Activated CD4-positive, alpha-beta memory T cell treated with anti-CD3 and anti-CD28 coated beads, Interleukin-2, amount 10 ng/mL, durations not matched to agents 7 days and 5 days (primary cell): ENCODE measurements at regions not wholly inside any gene's neighbourhood (a gene's known extent, or its start where the extent isn't known, plus 50 kb on each side); places are given as distances from the start of the nearest gene placed in this dataset.

Experiments used
- CTCF ChIA-PET: fragments of 350-600 bp; sonication (Branson Sonifier 250); formaldehyde crosslinking; loops from one replicate; lab custom pipeline; 2021; ENCODE audit warnings: antibody characterized with exemption, inconsistent platforms; lab: Charles Lee
- POLR2A ChIA-PET: fragments of 350-600 bp; sonication (Branson Sonifier 250); formaldehyde crosslinking; loops from one replicate; lab custom pipeline; 2021; ENCODE audit warnings: antibody characterized with exemption; lab: Charles Lee
- DNase-seq: peaks from one replicate; pipeline ENCODE4 v3.0.0-alpha.2; 2020
- H3K27ac Mint-ChIP-seq: one replicate; pipeline ENCODE4 v1.8.0; 2021; ENCODE audit warnings: mild to moderate bottlenecking, mixed read lengths
- H3K27me3 Mint-ChIP-seq: one replicate; pipeline ENCODE4 v1.8.0; 2021; ENCODE audit warnings: mixed read lengths
- H3K36me3 Mint-ChIP-seq: one replicate; pipeline ENCODE4 v1.8.0; 2021; ENCODE audit warnings: low read depth, mixed read lengths
- H3K4me1 Mint-ChIP-seq: one replicate; pipeline ENCODE4 v1.8.0; 2021; ENCODE audit warnings: mixed read lengths
- H3K4me3 Mint-ChIP-seq: one replicate; pipeline ENCODE4 v1.8.0; 2021; ENCODE audit warnings: mild to moderate bottlenecking, mixed read lengths
- H3K9me3 Mint-ChIP-seq: one replicate; pipeline ENCODE4 v1.8.0; 2021; ENCODE audit warnings: mixed read lengths

GRCh38 chr16:35410438-35410837, 1951.0 kb downstream of the TP53TG3F start:
- no peak overlapping the region for H3K27ac Mint-ChIP-seq
- ChIA-PET POLR2A (interaction anchor here (0.5 kb wide), 1 partner anchor 77 kb away, joined by 3 read pairs; no protein-coding TSS in a partner anchor), CTCF (no interaction called here)
- H3K36me3 Mint-ChIP-seq: no peaks in the 10 kb centered on the region
- no peaks in the 10 kb centered on the region for H3K27me3 Mint-ChIP-seq
- peaks cover 27% of the 10 kb centered on the region for H3K9me3 Mint-ChIP-seq
- no peaks in the 10 kb centered on the region for H3K4me1 Mint-ChIP-seq
- no peak overlapping the region for H3K4me3 Mint-ChIP-seq
- DNase-seq: no peak

DNA sequence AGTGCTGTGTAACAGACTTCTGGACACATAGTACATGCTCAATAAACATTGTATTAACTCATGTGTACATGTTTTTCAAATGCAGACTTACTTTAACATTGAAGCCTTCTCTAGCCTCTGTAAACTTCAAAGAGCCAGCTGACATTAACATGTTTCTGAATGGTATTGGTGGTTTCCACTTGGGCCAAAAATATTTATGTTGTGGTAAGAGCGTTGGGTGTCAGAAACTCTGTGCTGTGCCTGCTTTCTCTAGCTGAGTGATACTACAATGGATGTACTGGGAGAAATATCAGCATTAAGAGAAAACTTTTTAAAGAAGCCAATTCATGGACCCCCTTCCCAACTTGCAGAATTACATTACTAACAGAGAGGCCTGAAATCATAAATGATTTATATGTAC, 1951.7 kb downstream of the TP53TG3F start:
- Mint-ChIP-seq H3K9me3 (peaks cover 26% of the 10 kb centered on the region), H3K27me3 (no peaks in the 10 kb centered on the region), H3K27ac (no peak overlapping the region), H3K4me3 (no peak overlapping the region), H3K36me3 (no peaks in the 10 kb centered on the region), H3K4me1 (no peaks in the 10 kb centered on the region)
- no peak for DNase-seq
- CTCF ChIA-PET: no interaction called here
- POLR2A ChIA-PET: interaction anchor here (0.5 kb wide), 1 partner anchor 77 kb away, joined by 3 read pairs; no protein-coding TSS in a partner anchor

DNA sequence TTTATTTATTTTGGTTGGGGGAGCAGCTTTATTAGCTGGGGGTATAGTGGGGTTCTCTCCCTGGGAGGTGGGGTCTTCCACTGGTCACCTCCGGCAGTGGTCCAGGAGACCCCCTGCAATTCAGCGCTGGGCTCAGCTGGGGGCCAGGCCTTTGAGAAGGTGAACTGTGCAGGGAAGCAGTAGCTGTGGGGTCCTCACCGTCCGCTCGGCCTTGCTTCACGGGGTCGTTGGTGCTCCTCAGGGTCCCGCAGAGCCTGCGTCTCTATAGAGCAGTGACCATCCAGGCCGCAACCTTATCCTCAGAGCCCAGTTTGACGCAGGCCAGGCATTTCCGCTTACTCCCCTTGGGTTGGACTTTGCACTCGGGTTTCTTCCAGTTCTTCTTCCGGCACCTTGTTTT, 1954.7 kb downstream of the TP53TG3F start:
- Mint-ChIP-seq H3K27me3 (no peaks in the 10 kb centered on the region), H3K4me3 (no peak overlapping the region), H3K27ac (no peak overlapping the region), H3K4me1 (no peaks in the 10 kb centered on the region), H3K9me3 (peaks cover 17% of the 10 kb centered on the region), H3K36me3 (no peaks in the 10 kb centered on the region)
- ChIA-PET CTCF (no interaction called here), POLR2A (no interaction called here)
- no peak for DNase-seq

- DNase-seq: no peak
- H3K27me3 Mint-ChIP-seq: no peaks in the 10 kb centered on the region
- H3K4me3 Mint-ChIP-seq: no peak overlapping the region
- no peak overlapping the region for H3K27ac Mint-ChIP-seq
- peaks cover 17% of the 10 kb centered on the region for H3K9me3 Mint-ChIP-seq
- POLR2A ChIA-PET: no interaction called here
- no peaks in the 10 kb centered on the region for H3K4me1 Mint-ChIP-seq
- no peaks in the 10 kb centered on the region for H3K36me3 Mint-ChIP-seq
- CTCF ChIA-PET: no interaction called here
Measured at GRCh38 chr16:35414563-35414962, 1955.2 kb downstream of the TP53TG3F start.

- Mint-ChIP-seq H3K27me3 (no peaks in the 10 kb centered on the region), H3K4me1 (no peaks in the 10 kb centered on the region), H3K36me3 (no peaks in the 10 kb centered on the region), H3K27ac (no peak overlapping the region), H3K4me3 (no peak overlapping the region), H3K9me3 (peaks cover 13% of the 10 kb centered on the region)
- ChIA-PET POLR2A (no interaction called here), CTCF (no interaction called here)
- DNase-seq: no peak
Measured at GRCh38 chr16:35425270-35425669, 1965.9 kb downstream of the TP53TG3F start.

DNA sequence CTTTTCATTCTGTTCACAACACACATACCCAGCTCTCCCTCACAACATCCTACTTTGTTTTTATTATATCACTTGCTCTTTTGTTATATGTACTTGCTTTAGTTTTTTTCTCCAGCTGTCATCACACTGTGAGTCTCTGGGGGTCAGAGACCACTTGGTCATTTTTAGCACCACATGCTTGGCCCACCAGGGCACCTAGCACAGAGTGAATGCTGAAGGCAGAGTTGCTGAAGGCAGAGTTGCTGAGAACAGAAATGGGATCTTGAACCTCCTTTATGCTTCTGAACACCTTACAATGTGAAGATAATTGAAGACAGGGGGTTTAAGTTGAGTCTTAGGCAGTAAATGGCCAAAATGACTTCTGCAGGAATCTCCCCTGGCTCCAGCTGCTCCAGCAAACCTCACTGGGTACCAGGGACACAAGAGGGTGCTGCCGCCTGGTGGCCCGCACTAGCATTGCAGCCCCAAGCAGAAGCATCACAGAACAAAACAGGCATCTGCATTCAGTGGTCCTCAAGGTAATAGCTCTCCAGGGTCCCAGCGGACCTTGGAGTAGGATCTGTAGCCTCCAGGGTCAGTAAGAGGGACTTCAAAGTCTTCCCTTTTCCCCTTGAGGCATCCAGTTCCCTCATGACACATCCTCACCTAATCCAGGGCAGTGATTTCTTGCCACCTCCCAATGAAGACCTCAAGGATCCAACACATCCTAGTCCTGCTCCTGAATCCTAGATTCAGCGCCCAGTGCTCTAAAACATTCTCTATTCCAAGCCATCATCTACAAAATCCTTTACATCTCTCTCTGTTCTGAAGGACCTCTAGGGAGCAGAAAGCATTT, 1972.6 kb downstream of the TP53TG3F start:
- no peaks in the 10 kb centered on the region for H3K27me3 Mint-ChIP-seq
- H3K27ac Mint-ChIP-seq: no peak overlapping the region
- H3K4me3 Mint-ChIP-seq: no peak overlapping the region
- no peak for DNase-seq
- no peaks in the 10 kb centered on the region for H3K36me3 Mint-ChIP-seq
- H3K9me3 Mint-ChIP-seq: peaks cover 17% of the 10 kb centered on the region
- H3K4me1 Mint-ChIP-seq: no peaks in the 10 kb centered on the region
- ChIA-PET CTCF (interaction anchor here (0.6 to 1.1 kb wide), 2 partner anchors 9 to 347 kb away, joined by 3 read pairs; no protein-coding TSS in a partner anchor), POLR2A (no interaction called here)

DNA sequence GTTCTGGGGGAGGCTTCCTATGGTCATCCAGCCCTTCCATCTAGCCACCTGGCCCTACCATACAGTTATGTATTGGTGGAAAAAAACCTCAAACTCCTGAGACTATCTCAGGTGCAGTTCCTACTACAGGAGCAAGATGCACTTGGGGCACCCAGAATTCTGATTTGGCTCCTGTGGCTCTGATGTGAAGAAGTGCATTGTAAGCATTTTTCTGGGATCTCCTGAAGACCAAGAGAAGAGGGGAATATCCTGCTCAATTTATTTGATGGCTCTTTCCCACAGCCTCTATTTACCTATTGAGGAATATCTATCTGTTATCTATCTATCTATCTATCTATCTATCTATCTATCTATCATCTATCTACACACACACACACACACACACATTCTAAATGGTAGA, 1981.5 kb downstream of the TP53TG3F start:
- no peaks in the 10 kb centered on the region for H3K36me3 Mint-ChIP-seq
- CTCF ChIA-PET: no interaction called here
- DNase-seq: no peak
- H3K27me3 Mint-ChIP-seq: no peaks in the 10 kb centered on the region
- H3K9me3 Mint-ChIP-seq: peaks cover 29% of the 10 kb centered on the region
- no peak overlapping the region for H3K27ac Mint-ChIP-seq
- POLR2A ChIA-PET: no interaction called here
- no peak overlapping the region for H3K4me3 Mint-ChIP-seq
- H3K4me1 Mint-ChIP-seq: no peaks in the 10 kb centered on the region

GRCh38 chr16:35447010-35447558, 1987.7 kb downstream of the TP53TG3F start:
- POLR2A ChIA-PET: no interaction called here

DNA sequence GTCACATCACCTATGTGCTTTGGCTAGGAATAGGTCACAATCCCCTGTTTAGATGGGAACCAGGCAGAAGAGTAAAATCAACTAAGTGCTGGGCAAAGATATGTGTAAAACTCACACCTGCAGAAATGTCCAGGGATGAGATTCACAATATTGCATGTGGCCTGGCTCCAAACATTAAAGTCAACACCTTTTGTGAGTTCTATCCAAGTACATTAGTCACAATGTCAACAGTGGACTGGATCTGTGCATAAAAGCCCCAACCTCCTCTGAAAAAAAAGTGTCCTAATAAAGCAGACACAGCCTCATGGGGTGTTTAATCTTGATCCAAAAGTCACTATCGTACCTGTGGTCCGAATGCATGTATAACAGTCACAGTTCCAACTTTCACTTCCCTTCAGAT, 1990.3 kb downstream of the TP53TG3F start:
- H3K27me3 Mint-ChIP-seq: no peaks in the 10 kb centered on the region
- ChIA-PET POLR2A (no interaction called here), CTCF (no interaction called here)
- H3K4me3 Mint-ChIP-seq: no peak overlapping the region
- no peak overlapping the region for H3K27ac Mint-ChIP-seq
- no peak for DNase-seq
- H3K4me1 Mint-ChIP-seq: no peaks in the 10 kb centered on the region
- H3K9me3 Mint-ChIP-seq: peaks cover 44% of the 10 kb centered on the region
- no peaks in the 10 kb centered on the region for H3K36me3 Mint-ChIP-seq

More at GRCh38 chr16:35447010-35447558, 1987.7 kb downstream of the TP53TG3F start:
- CTCF ChIA-PET: no interaction called here
- Mint-ChIP-seq H3K4me3 (no peak overlapping the region), H3K4me1 (no peaks in the 10 kb centered on the region), H3K36me3 (no peaks in the 10 kb centered on the region), H3K27me3 (no peaks in the 10 kb centered on the region), H3K9me3 (peaks cover 48% of the 10 kb centered on the region), H3K27ac (no peak overlapping the region)
- no peak for DNase-seq

DNA sequence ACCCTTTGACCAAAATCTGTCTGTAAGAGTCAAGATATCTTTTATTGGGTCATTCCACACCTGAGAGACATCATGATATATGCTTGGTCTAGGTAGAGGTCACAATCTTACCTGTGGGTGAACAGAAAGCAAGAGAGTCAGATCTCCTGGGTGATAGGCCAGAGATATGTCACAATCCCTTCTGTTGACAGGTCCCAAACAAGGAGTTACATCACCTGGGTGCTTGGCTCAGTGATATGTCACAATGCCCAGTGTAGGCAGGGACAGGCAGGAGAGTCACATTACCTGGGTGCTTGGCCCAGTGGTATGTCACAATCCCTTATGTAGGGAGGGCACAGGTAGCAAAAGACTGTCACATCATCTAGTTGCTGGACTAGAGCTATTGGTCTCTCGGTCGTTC, 1991.2 kb downstream of the TP53TG3F start:
- no peak overlapping the region for H3K27ac Mint-ChIP-seq
- H3K9me3 Mint-ChIP-seq: peaks cover 45% of the 10 kb centered on the region
- CTCF ChIA-PET: no interaction called here
- no peak for DNase-seq
- H3K36me3 Mint-ChIP-seq: no peaks in the 10 kb centered on the region
- H3K4me1 Mint-ChIP-seq: no peaks in the 10 kb centered on the region
- no peaks in the 10 kb centered on the region for H3K27me3 Mint-ChIP-seq
- H3K4me3 Mint-ChIP-seq: no peak overlapping the region
- POLR2A ChIA-PET: no interaction called here

GRCh38 chr16:35452471-35452870, 1993.1 kb downstream of the TP53TG3F start:
- Mint-ChIP-seq H3K36me3 (no peaks in the 10 kb centered on the region), H3K4me3 (no peak overlapping the region)

DNA sequence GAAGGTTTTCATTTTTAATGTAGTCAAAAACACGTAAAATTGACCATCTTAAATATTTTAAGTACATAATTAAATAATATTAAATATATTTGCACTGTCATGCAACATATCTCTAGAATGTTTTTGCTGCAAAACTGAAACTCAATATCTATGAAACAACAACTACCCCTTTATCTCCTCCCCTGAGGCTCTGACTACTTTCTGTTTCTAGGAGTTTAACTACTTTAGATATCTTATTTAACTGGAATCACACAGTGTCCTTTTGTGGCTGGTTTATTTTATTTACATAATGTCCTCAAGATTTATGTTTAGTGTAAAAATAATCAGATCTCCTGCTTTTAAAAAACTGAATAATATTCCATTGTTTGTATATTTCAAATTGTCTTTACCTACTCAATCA, 2003.9 kb downstream of the TP53TG3F start:
- ChIA-PET CTCF (no interaction called here), POLR2A (no interaction called here)
- Mint-ChIP-seq H3K27ac (no peak overlapping the region), H3K4me3 (no peak overlapping the region), H3K4me1 (no peaks in the 10 kb centered on the region), H3K9me3 (peaks cover 23% of the 10 kb centered on the region), H3K36me3 (no peaks in the 10 kb centered on the region), H3K27me3 (no peaks in the 10 kb centered on the region)
- no peak for DNase-seq

More at GRCh38 chr16:35452471-35452870, 1993.1 kb downstream of the TP53TG3F start:
- ChIA-PET POLR2A (no interaction called here), CTCF (no interaction called here)
- Mint-ChIP-seq H3K27ac (no peak overlapping the region), H3K4me1 (no peaks in the 10 kb centered on the region), H3K27me3 (no peaks in the 10 kb centered on the region), H3K9me3 (peaks cover 50% of the 10 kb centered on the region)
- DNase-seq: no peak

- Mint-ChIP-seq H3K27me3 (no peaks in the 10 kb centered on the region), H3K4me1 (no peaks in the 10 kb centered on the region), H3K4me3 (no peak overlapping the region), H3K9me3 (peaks cover 19% of the 10 kb centered on the region), H3K36me3 (no peaks in the 10 kb centered on the region), H3K27ac (no peak overlapping the region)
- ChIA-PET POLR2A (no interaction called here), CTCF (no interaction called here)
- DNase-seq: no peak
Measured at GRCh38 chr16:35480361-35480760, 2020.9 kb downstream of the TP53TG3F start.

- POLR2A ChIA-PET: no interaction called here
- CTCF ChIA-PET: no interaction called here
- no peak overlapping the region for H3K27ac Mint-ChIP-seq
- H3K4me1 Mint-ChIP-seq: no peaks in the 10 kb centered on the region
- peaks cover 19% of the 10 kb centered on the region for H3K9me3 Mint-ChIP-seq
- no peak overlapping the region for H3K4me3 Mint-ChIP-seq
- H3K27me3 Mint-ChIP-seq: no peaks in the 10 kb centered on the region
- DNase-seq: no peak
- H3K36me3 Mint-ChIP-seq: no peaks in the 10 kb centered on the region
Measured at GRCh38 chr16:35480988-35481387, 2021.6 kb downstream of the TP53TG3F start.
